Pancreas (tissue), 10 donors: ENCODE measurements at regions not wholly inside any gene's neighbourhood (a gene's known extent, or its start where the extent isn't known, plus 50 kb on each side); places are given as distances from the start of the nearest gene placed in this dataset.
A peak's percentile ranks its signal among the peaks of the same experiment; 100 is the strongest.

Source experiments
- ATAC-seq, 4 donors: fragments of 200-7000 bp; cut with Tn5 transposase; one replicate each; pipeline versions ENCODE4 v1.8.0 to v1.9.1; 2020; ENCODE audit warnings: mild to moderate bottlenecking in 4 of 4, moderate library complexity in 4 of 4
- DNase-seq, 6 donors: peaks; one replicate each; pipeline ENCODE4 v3.0.0-alpha.2; 2020
- FAIRE-seq: peaks from 2 replicates; lab custom pipeline; 2012; peaks lifted over from hg19 to GRCh38; lab: Jason Lieb, UNC
- H3K27ac ChIP-seq, 4 donors: fragments of 200-600 bp; sonication (generic); 1 replicate in 3 of 4; 2 replicates in 1 of 4; pipeline versions ENCODE4 v1.5.0 to v1.8.0; 2020
- H3K27me3 ChIP-seq, 4 donors: fragments of 200-600 bp; one replicate each; pipeline ENCODE4 v1.8.0; 2021
- H3K36me3 ChIP-seq, 3 donors: fragments of 200-600 bp; sonication (generic) in 1 of 3; one replicate each; pipeline versions ENCODE4 v1.5.0 to v1.8.0; 2020 to 2021
- H3K4me1 ChIP-seq, 3 donors: fragments of 200-600 bp; one replicate each; pipeline ENCODE4 v1.8.0; 2021
- H3K4me3 ChIP-seq, 4 donors: fragments of 200-600 bp; sonication (generic) in 2 of 4; one replicate each; pipeline versions ENCODE4 v1.5.0 to v1.8.0; 2020 to 2021
- H3K9me3 ChIP-seq, 4 donors: fragments of 200-600 bp; one replicate each; pipeline ENCODE4 v1.8.0; 2021
- WGBS, 2 donors: extraction: QIAGEN DNeasy Blood & Tissue Kit; methylation state at CpG; one replicate each; pipeline ENCODE4 v1.1.7; 2013; 5-methylcytosine and 5-hydroxymethylcytosine counted together
- intact Hi-C, 3 donors: fragments of 100-400 bp; cut with DNase I; formaldehyde crosslinking; loops; one replicate each; pipeline versions ENCODE4 v1.11.1 to v1.14.2; 2022
- TF ChIP-seq, protein P1 (sequence below), 4 donors: fragments of 200-600 bp; sonication (generic) in 3 of 4; IDR thresholded peaks; one replicate each; pipeline versions ENCODE4 v1.5.0 to v1.8.0; 2021; ENCODE audit warnings: antibody characterized with exemption in 4 of 4
- donor health status: healthy with polysubstance abuse.
- donor health status: DM: no; HTN: no; CAD: no; lungs with moderate emphysema.
- donor health status: DM: no; HTN: no; CAD: no.
- donor health status: control.
- donor health status: control.
- donor health status: Bipolar disorder and iron deficiency.
- donor health status: DM: yes; HTN: yes; CAD: no.
- donor health status: DM: no; HTN: no; CAD: no.
- donor health status: DM: no; HTN: no; CAD: no.
- donor health status: DM: yes; HTN: yes; CAD: no.

DNA sequence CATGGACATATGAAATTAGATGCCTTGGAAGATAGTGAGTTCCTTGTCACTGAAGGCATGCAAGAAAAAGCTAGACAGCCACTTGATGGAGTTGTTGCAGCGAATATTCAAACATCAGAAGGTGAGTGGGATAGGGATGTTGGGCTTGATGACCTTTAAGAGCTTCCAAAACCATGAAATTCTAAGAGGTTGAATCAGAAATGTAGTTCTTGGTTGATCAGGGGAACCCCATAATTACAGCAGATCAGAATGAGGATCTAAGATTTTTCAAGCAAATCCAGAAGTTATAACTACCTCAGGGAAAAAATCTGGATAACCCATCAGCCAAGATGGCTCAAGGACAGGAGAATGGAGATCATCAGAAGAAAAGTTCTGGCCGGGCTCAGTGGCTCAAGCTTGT, 244.3 kb upstream of the NR4A3 start:
- 86 to 91% methylated on average over 2 of the region's 2 CpGs for WGBS, 2 donors
- no peak for FAIRE-seq
- H3K9me3 ChIP-seq, result no peaks in the 10 kb centered on the region
- no peak for ATAC-seq
- TF ChIP-seq, protein P1, sequence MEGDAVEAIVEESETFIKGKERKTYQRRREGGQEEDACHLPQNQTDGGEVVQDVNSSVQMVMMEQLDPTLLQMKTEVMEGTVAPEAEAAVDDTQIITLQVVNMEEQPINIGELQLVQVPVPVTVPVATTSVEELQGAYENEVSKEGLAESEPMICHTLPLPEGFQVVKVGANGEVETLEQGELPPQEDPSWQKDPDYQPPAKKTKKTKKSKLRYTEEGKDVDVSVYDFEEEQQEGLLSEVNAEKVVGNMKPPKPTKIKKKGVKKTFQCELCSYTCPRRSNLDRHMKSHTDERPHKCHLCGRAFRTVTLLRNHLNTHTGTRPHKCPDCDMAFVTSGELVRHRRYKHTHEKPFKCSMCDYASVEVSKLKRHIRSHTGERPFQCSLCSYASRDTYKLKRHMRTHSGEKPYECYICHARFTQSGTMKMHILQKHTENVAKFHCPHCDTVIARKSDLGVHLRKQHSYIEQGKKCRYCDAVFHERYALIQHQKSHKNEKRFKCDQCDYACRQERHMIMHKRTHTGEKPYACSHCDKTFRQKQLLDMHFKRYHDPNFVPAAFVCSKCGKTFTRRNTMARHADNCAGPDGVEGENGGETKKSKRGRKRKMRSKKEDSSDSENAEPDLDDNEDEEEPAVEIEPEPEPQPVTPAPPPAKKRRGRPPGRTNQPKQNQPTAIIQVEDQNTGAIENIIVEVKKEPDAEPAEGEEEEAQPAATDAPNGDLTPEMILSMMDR (IDR thresholded peaks at IDR 0.05), result no peak
- no peaks in the 10 kb centered on the region for H3K27me3 ChIP-seq
- DNase-seq, result no peak
- no peak overlapping the region for H3K4me3 ChIP-seq
- H3K27ac ChIP-seq, result no peak overlapping the region
- H3K4me1 ChIP-seq, result no peaks in the 10 kb centered on the region
- no peaks in the 10 kb centered on the region for H3K36me3 ChIP-seq
- intact Hi-C loops, result no loop called here

DNA sequence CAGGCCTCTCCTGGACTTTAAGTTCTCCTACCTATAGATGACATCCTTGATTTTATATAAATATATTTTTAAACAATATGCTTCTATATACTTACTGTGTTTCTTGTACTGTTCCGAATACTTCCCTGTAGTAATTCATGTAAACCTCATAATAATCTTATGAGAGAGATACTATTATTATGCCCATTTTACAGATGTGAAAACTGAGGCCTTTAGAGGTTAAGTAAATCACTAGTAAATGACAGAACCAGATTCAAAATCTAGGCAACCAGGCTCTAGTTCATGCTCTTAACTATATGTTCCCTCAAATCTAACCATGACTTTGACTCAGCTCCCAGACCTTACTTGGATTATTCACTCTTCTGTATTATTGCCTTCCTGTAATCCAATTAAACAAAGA, 243.0 kb upstream of the NR4A3 start:
- TF ChIP-seq, protein P1 (IDR thresholded peaks at IDR 0.05), result no peak
- no peaks in the 10 kb centered on the region for H3K4me1 ChIP-seq
- H3K9me3 ChIP-seq, result no peaks in the 10 kb centered on the region
- FAIRE-seq (no peak), ATAC-seq (no peak), DNase-seq (no peak)
- intact Hi-C loops, result no loop called here
- no peaks in the 10 kb centered on the region for H3K36me3 ChIP-seq
- no peak overlapping the region for H3K27ac ChIP-seq
- 87 to 88% methylated on average over 1 of the region's 1 CpG for WGBS, 2 donors
- H3K27me3 ChIP-seq, result no peaks in the 10 kb centered on the region
- H3K4me3 ChIP-seq, result no peak overlapping the region

DNA sequence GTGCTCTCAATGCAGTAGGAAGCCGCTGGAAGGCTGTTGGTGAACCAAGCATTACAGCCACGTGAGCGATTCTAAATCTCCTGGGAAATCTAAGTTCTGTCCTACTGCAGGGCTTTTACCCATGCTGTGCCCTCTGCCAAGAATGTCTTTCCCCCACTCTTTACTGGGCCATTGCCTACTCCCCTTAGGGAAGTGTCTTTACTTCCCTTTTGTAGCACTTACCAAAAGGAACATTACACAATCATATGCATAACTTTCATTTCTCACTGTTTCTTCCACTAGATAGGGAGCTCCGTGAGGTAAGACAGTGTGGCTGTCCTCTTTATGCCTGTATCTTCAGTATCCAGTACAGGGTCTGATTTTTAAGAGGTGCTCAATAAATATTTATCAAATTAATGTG, 241.7 kb upstream of the NR4A3 start:
- H3K4me3 ChIP-seq, result no peak overlapping the region
- FAIRE-seq, result no peak
- TF ChIP-seq, protein P1 (IDR thresholded peaks at IDR 0.05), result no peak
- H3K27me3 ChIP-seq, result no peaks in the 10 kb centered on the region
- intact Hi-C loops, result no loop called here
- ATAC-seq, result peak in 2 of 4 donors; percentile 56 to 70
- no peak for DNase-seq
- H3K27ac ChIP-seq, result no peak overlapping the region
- H3K9me3 ChIP-seq, result no peaks in the 10 kb centered on the region
- 77 to 97% methylated on average over 4 of the region's 4 CpGs for WGBS, 2 donors
- H3K36me3 ChIP-seq, result no peaks in the 10 kb centered on the region
- no peaks in the 10 kb centered on the region for H3K4me1 ChIP-seq

DNA sequence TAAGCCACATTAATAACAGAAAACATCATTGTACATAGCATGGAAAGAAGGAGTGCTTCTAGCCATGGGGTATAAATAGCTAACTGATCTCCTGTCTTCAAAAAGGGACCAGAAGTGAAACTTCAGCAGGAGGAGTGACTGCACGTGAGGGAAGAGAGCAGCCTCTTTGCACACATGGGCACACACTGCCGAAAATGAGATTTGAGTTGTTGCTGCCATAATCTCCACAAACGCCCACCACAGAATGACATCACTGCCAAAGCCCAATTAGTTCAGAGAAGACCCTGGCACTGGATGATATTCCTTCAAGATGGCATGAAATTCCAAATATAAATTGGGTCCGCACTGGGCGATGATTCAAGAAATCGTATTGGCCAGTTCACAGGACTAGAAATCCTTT, 238.9 kb upstream of the NR4A3 start:
- H3K9me3 ChIP-seq, result no peaks in the 10 kb centered on the region
- intact Hi-C loops, result no loop called here
- TF ChIP-seq, protein P1 (IDR thresholded peaks at IDR 0.05), result no peak
- no peaks in the 10 kb centered on the region for H3K36me3 ChIP-seq
- no peak overlapping the region for H3K27ac ChIP-seq
- H3K27me3 ChIP-seq, result no peaks in the 10 kb centered on the region
- DNase-seq (no peak), FAIRE-seq (no peak), ATAC-seq (no peak)
- 76 to 83% methylated on average over 6 of the region's 6 CpGs for WGBS, 2 donors
- H3K4me3 ChIP-seq, result no peak overlapping the region
- no peaks in the 10 kb centered on the region for H3K4me1 ChIP-seq

DNA sequence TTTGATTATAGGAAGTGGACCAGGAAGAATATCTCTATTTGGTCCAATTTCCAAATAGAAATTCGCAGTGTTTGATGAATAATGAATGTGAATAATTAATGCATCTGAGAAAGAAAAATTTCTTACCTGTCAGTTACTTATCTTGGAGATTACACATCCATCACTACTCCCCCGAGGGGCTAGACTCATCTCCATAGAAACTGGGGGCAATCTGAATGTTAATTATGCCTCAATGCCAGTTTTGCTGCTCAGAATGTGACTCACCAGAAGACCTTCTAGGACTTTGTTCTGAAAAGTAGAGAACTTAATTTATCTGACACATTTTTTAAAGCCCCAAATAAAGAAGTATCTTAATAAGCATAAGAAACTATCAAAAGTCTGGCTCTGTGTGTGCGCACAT, 233.4 kb upstream of the NR4A3 start:
- 71 to 73% methylated on average over 3 of the region's 3 CpGs for WGBS, 2 donors
- FAIRE-seq (no peak), DNase-seq (no peak)

More for the DNA sequence above, 233.4 kb upstream of the NR4A3 start:
- H3K36me3 ChIP-seq, result no peaks in the 10 kb centered on the region
- no peak overlapping the region for H3K4me3 ChIP-seq
- H3K27ac ChIP-seq, result no peak overlapping the region
- no peaks in the 10 kb centered on the region for H3K27me3 ChIP-seq
- ATAC-seq, result no peak
- TF ChIP-seq, protein P1 (IDR thresholded peaks at IDR 0.05), result no peak
- no peaks in the 10 kb centered on the region for H3K4me1 ChIP-seq
- no peaks in the 10 kb centered on the region for H3K9me3 ChIP-seq
- intact Hi-C loops, result no loop called here
